ENCODE measurements at regions not wholly inside any gene's neighbourhood (a gene's known extent, or its start where the extent isn't known, plus 50 kb on each side); places are given as distances from the start of the nearest gene placed in this dataset.

- DNase-seq (ENCODE audit: low read depth in 2 of 2) = no peak
Measured at GRCh38 chr14:97390096-97390724, 593.0 kb downstream of the VRK1 start.

GRCh38 chr14:97393244-97393643 is 596.1 kb downstream of the VRK1 start:
- DNase-seq (ENCODE audit: low read depth in 2 of 2) = no peak

- DNase-seq (ENCODE audit: low read depth in 2 of 2) = no peak
Measured at GRCh38 chr14:97395068-97395467, 597.9 kb downstream of the VRK1 start.

- DNase-seq (ENCODE audit: low read depth in 2 of 2) = no peak
Measured at GRCh38 chr14:97401714-97402113, 604.5 kb downstream of the VRK1 start.

- DNase-seq (ENCODE audit: low read depth in 2 of 2) = no peak
Measured at GRCh38 chr14:97402279-97402678, 605.1 kb downstream of the VRK1 start.

- no peak for DNase-seq (ENCODE audit: low read depth in 2 of 2)
Measured at GRCh38 chr14:97407701-97408407, 610.7 kb downstream of the VRK1 start.

GRCh38 chr14:97408503-97408902 is 611.3 kb downstream of the VRK1 start:
- no peak for DNase-seq (ENCODE audit: low read depth in 2 of 2)

GRCh38 chr14:97408937-97409815 is 612.0 kb downstream of the VRK1 start:
- DNase-seq (ENCODE audit: low read depth in 2 of 2) = peak; percentile 21 to 33

GRCh38 chr14:97410667-97411620 is 613.8 kb downstream of the VRK1 start:
- DNase-seq (ENCODE audit: low read depth in 2 of 2) = no peak

GRCh38 chr14:97411938-97412612 is 614.9 kb downstream of the VRK1 start:
- no peak for DNase-seq (ENCODE audit: low read depth in 2 of 2)

GRCh38 chr14:97413022-97413539 is 615.9 kb downstream of the VRK1 start:
- no peak for DNase-seq (ENCODE audit: low read depth in 2 of 2)

GRCh38 chr14:97413966-97414717 is 617.0 kb downstream of the VRK1 start:
- DNase-seq (ENCODE audit: low read depth in 2 of 2) = no peak

- DNase-seq (ENCODE audit: low read depth in 2 of 2) = no peak
Measured at GRCh38 chr14:97414718-97415098, 617.5 kb downstream of the VRK1 start.

GRCh38 chr14:97415907-97416306 is 618.7 kb downstream of the VRK1 start:
- DNase-seq (ENCODE audit: low read depth in 2 of 2) = no peak

- DNase-seq (ENCODE audit: low read depth in 2 of 2) = no peak
Measured at GRCh38 chr14:97416550-97416949, 619.4 kb downstream of the VRK1 start.

GRCh38 chr14:97417331-97417730 is 620.1 kb downstream of the VRK1 start:
- no peak for DNase-seq (ENCODE audit: low read depth in 2 of 2)

GRCh38 chr14:97420211-97420610 is 623.0 kb downstream of the VRK1 start:
- DNase-seq (ENCODE audit: low read depth in 2 of 2) = no peak

GRCh38 chr14:97426776-97427175 is 629.6 kb downstream of the VRK1 start:
- no peak for DNase-seq (ENCODE audit: low read depth in 2 of 2)

GRCh38 chr14:97428808-97429440 is 631.7 kb downstream of the VRK1 start:
- no peak for DNase-seq (ENCODE audit: low read depth in 2 of 2)

All from activated CD4-positive, alpha-beta T cell treated with anti-CD3 and anti-CD28 coated beads for 24 hours (primary cell).